ENCODE measurements at regions not wholly inside any gene's neighbourhood (a gene's known extent, or its start where the extent isn't known, plus 50 kb on each side); places are given as distances from the start of the nearest gene placed in this dataset.

GRCh38 chr10:22765660-22766547 lies 51.5 kb upstream of the PIP4K2A start:
- H3K4me3 Mint-ChIP-seq = no peak overlapping the region
- H3K27ac Mint-ChIP-seq = no peak overlapping the region
- no peaks in the 10 kb centered on the region for H3K27me3 Mint-ChIP-seq
- H3K36me3 Mint-ChIP-seq (ENCODE audit: low read depth) = peaks cover 3% of the 10 kb centered on the region
- peaks cover 4% of the 10 kb centered on the region for H3K9me3 Mint-ChIP-seq
- peaks cover 3% of the 10 kb centered on the region for H3K4me1 Mint-ChIP-seq (ENCODE audit: low read depth)

- H3K4me3 Mint-ChIP-seq = no peak overlapping the region
- peak overlapping the region; percentile 11 for H3K27ac Mint-ChIP-seq
- H3K36me3 Mint-ChIP-seq (ENCODE audit: low read depth) = peaks cover 3% of the 10 kb centered on the region
- H3K4me1 Mint-ChIP-seq (ENCODE audit: low read depth) = peaks cover 3% of the 10 kb centered on the region
- no peaks in the 10 kb centered on the region for H3K9me3 Mint-ChIP-seq
- no peaks in the 10 kb centered on the region for H3K27me3 Mint-ChIP-seq
Measured at GRCh38 chr10:22764639-22765038, 50.3 kb upstream of the PIP4K2A start.
